ENCODE measurements at regions not wholly inside any gene's neighbourhood (a gene's known extent, or its start where the extent isn't known, plus 50 kb on each side); places are given as distances from the start of the nearest gene placed in this dataset.

GRCh38 chr20:20782755-20783154, 70.3 kb upstream of the RALGAPA2 start:
- no peaks in the 10 kb centered on the region for H3K4me1 ChIP-seq (ENCODE audit: low read depth, poor library complexity, severe bottlenecking)
- no peaks in the 10 kb centered on the region for H3K79me2 ChIP-seq (ENCODE audit: insufficient read depth, low read depth)
- no peaks in the 10 kb centered on the region for H4K20me1 ChIP-seq (ENCODE audit: insufficient read depth)
- no peak overlapping the region for H3K9ac ChIP-seq
- no peak overlapping the region for H2AFZ ChIP-seq (ENCODE audit: low read depth)
- H3K36me3 ChIP-seq (ENCODE audit: insufficient read depth): no peaks in the 10 kb centered on the region
- no peak overlapping the region for H3K4me2 ChIP-seq
- no peak overlapping the region for H3K4me3 ChIP-seq (IDR thresholded peaks at IDR 0.05; ENCODE audit: insufficient read depth, low read depth, low read length)
- H3K27me3 ChIP-seq (ENCODE audit: insufficient read depth, low read depth): no peaks in the 10 kb centered on the region
- H3K27ac ChIP-seq: no peak overlapping the region
- no peak for TF ChIP-seq CTCF (conservative IDR thresholded peaks at IDR 0.05; ENCODE audit: low read depth, low read length)

- Histone ChIP-seq H3K36me3 (ENCODE audit: insufficient read depth) (no peaks in the 10 kb centered on the region), H2AFZ (ENCODE audit: low read depth) (no peak overlapping the region), H3K4me1 (ENCODE audit: low read depth, poor library complexity, severe bottlenecking) (no peaks in the 10 kb centered on the region), H3K9ac (no peak overlapping the region), H3K4me2 (no peak overlapping the region), H3K79me2 (ENCODE audit: insufficient read depth, low read depth) (no peaks in the 10 kb centered on the region), H3K4me3 (IDR thresholded peaks at IDR 0.05; ENCODE audit: insufficient read depth, low read depth, low read length) (no peak overlapping the region), H4K20me1 (ENCODE audit: insufficient read depth) (no peaks in the 10 kb centered on the region), H3K27me3 (ENCODE audit: insufficient read depth, low read depth) (no peaks in the 10 kb centered on the region), H3K27ac (no peak overlapping the region)
- no peak for TF ChIP-seq CTCF (conservative IDR thresholded peaks at IDR 0.05; ENCODE audit: low read depth, low read length)
Observed at GRCh38 chr20:20782231-20782630, 69.8 kb upstream of the RALGAPA2 start.

GRCh38 chr20:20781029-20781428, 68.6 kb upstream of the RALGAPA2 start:
- H4K20me1 ChIP-seq (ENCODE audit: insufficient read depth): no peaks in the 10 kb centered on the region
- no peaks in the 10 kb centered on the region for H3K79me2 ChIP-seq (ENCODE audit: insufficient read depth, low read depth)
- no peak overlapping the region for H3K27ac ChIP-seq
- H3K4me2 ChIP-seq: no peak overlapping the region
- no peaks in the 10 kb centered on the region for H3K4me1 ChIP-seq (ENCODE audit: low read depth, poor library complexity, severe bottlenecking)
- H2AFZ ChIP-seq (ENCODE audit: low read depth): no peak overlapping the region
- H3K27me3 ChIP-seq (ENCODE audit: insufficient read depth, low read depth): no peaks in the 10 kb centered on the region
- H3K9ac ChIP-seq: no peak overlapping the region
- H3K36me3 ChIP-seq (ENCODE audit: insufficient read depth): no peaks in the 10 kb centered on the region
- TF ChIP-seq CTCF (conservative IDR thresholded peaks at IDR 0.05; ENCODE audit: low read depth, low read length): no peak
- H3K4me3 ChIP-seq (IDR thresholded peaks at IDR 0.05; ENCODE audit: insufficient read depth, low read depth, low read length): no peak overlapping the region

- H3K27ac ChIP-seq: no peak overlapping the region
- no peaks in the 10 kb centered on the region for H3K79me2 ChIP-seq (ENCODE audit: insufficient read depth, low read depth)
- no peak overlapping the region for H3K4me2 ChIP-seq
- H3K27me3 ChIP-seq (ENCODE audit: insufficient read depth, low read depth): no peaks in the 10 kb centered on the region
- no peaks in the 10 kb centered on the region for H3K36me3 ChIP-seq (ENCODE audit: insufficient read depth)
- H3K9ac ChIP-seq: no peak overlapping the region
- no peak overlapping the region for H2AFZ ChIP-seq (ENCODE audit: low read depth)
- no peaks in the 10 kb centered on the region for H4K20me1 ChIP-seq (ENCODE audit: insufficient read depth)
- TF ChIP-seq CTCF (conservative IDR thresholded peaks at IDR 0.05; ENCODE audit: low read depth, low read length): no peak
- no peaks in the 10 kb centered on the region for H3K4me1 ChIP-seq (ENCODE audit: low read depth, poor library complexity, severe bottlenecking)
- H3K4me3 ChIP-seq (IDR thresholded peaks at IDR 0.05; ENCODE audit: insufficient read depth, low read depth, low read length): no peak overlapping the region
Observed at GRCh38 chr20:20780127-20780824, 67.8 kb upstream of the RALGAPA2 start.
